GM23338 (cell line): ENCODE measurements at regions not wholly inside any gene's neighbourhood (a gene's known extent, or its start where the extent isn't known, plus 50 kb on each side); places are given as distances from the start of the nearest gene placed in this dataset.
"Not testable (repeated sequence)": the region's sequence is repeated elsewhere in the genome, so short reads cannot be mapped to it uniquely, and the experiment has no call there.

Experiments
- ATAC-seq: fragments of 200-7000 bp; cut with Tn5 transposase; 3 replicates; pipeline ENCODE4 v1.9.1; 2020
- DNase-seq: peaks from one replicate; pipeline ENCODE4 v3.0.0-alpha.2; 2015; ENCODE audit warnings: low spot score
- H2AFZ ChIP-seq: fragments of 200-600 bp; sonication (generic); 2 replicates; pipeline ENCODE4 v1.8.0; 2016; ENCODE audit warnings: antibody characterized with exemption, mild to moderate bottlenecking, moderate library complexity
- H3F3A ChIP-seq: fragments of 200-600 bp; sonication (generic); replicated peaks from 2 replicates; pipeline ENCODE4 v1.8.0; 2017; ENCODE audit warnings: antibody characterized with exemption, mixed run types, low read depth
- H3K27ac ChIP-seq: fragments of 200-600 bp; sonication (generic); 2 replicates; pipeline ENCODE4 v1.6.1; 2016; ENCODE audit warnings: low read depth
- H3K27me3 ChIP-seq: fragments of 200-600 bp; sonication (generic); 2 replicates; pipeline ENCODE4 v1.8.0; 2016; ENCODE audit warnings: mild to moderate bottlenecking, mixed run types, moderate library complexity; ENCODE audit not compliant: insufficient read depth
- H3K36me3 ChIP-seq: fragments of 200-600 bp; sonication (generic); 2 replicates; pipeline ENCODE4 v1.8.0; 2016; ENCODE audit warnings: mild to moderate bottlenecking; ENCODE audit not compliant: insufficient read depth
- H3K4me1 ChIP-seq: fragments of 200-600 bp; sonication (generic); 2 replicates; pipeline ENCODE4 v1.8.0; 2016; ENCODE audit warnings: mild to moderate bottlenecking, moderate library complexity; ENCODE audit not compliant: insufficient read depth
- H3K4me2 ChIP-seq: fragments of 200-600 bp; sonication (generic); 2 replicates; pipeline ENCODE4 v1.7.1; 2017; ENCODE audit warnings: mixed run types
- H3K4me3 ChIP-seq: fragments of 200-600 bp; sonication (generic); 2 replicates; pipeline ENCODE4 v1.6.1; 2016; ENCODE audit warnings: mixed run types
- H3K79me2 ChIP-seq: fragments of 200-600 bp; sonication (generic); replicated peaks from 2 replicates; pipeline ENCODE4 v1.8.0; 2017; ENCODE audit warnings: mild to moderate bottlenecking; ENCODE audit not compliant: insufficient read depth
- H3K9me2 ChIP-seq: fragments of 200-600 bp; sonication (generic); 2 replicates; pipeline ENCODE4 v1.8.0; 2017; ENCODE audit not compliant: insufficient read depth
- H4K20me1 ChIP-seq: fragments of 200-600 bp; sonication (generic); replicated peaks from 2 replicates; pipeline ENCODE4 v1.8.0; 2017; ENCODE audit warnings: mild to moderate bottlenecking; ENCODE audit not compliant: insufficient read depth
- H3K27ac Mint-ChIP-seq: 2 replicates; pipeline ENCODE4 v1.8.0; 2020; ENCODE audit warnings: inconsistent platforms, mild to moderate bottlenecking, moderate library complexity, mixed read lengths
- H3K27me3 Mint-ChIP-seq: 3 replicates; pipeline ENCODE4 v1.8.0; 2022; ENCODE audit warnings: low read depth, mild to moderate bottlenecking, moderate library complexity, mixed read lengths, inconsistent platforms; ENCODE audit not compliant: insufficient read depth, poor library complexity
- H3K36me3 Mint-ChIP-seq: 3 replicates; pipeline ENCODE4 v1.8.0; 2021; ENCODE audit warnings: low read depth, mild to moderate bottlenecking, inconsistent platforms, moderate library complexity, mixed read lengths
- H3K4me1 Mint-ChIP-seq: 3 replicates; pipeline ENCODE4 v1.8.0; 2020; ENCODE audit warnings: mild to moderate bottlenecking, inconsistent platforms, mixed read lengths
- H3K4me3 Mint-ChIP-seq: 3 replicates; pipeline ENCODE4 v1.8.0; 2021; ENCODE audit warnings: moderate library complexity, mild to moderate bottlenecking, inconsistent platforms, mixed read lengths
- H3K9me3 Mint-ChIP-seq: 3 replicates; pipeline ENCODE4 v1.8.0; 2020; ENCODE audit warnings: moderate library complexity, mild to moderate bottlenecking, inconsistent platforms, mixed read lengths
- CREB1 ChIP-seq: fragments of 250-450 bp; sonication (Bioruptor Pico); IDR thresholded peaks from 2 replicates; pipeline ENCODE4 v1.5.0; 2020; ENCODE audit warnings: low read depth, mild to moderate bottlenecking, moderate library complexity
- EZH2 ChIP-seq: fragments of 200-600 bp; sonication (generic); IDR thresholded peaks from one replicate; pipeline ENCODE4 v1.8.0; 2017; ENCODE audit warnings: antibody characterized with exemption, mild to moderate bottlenecking, low read depth; ENCODE audit not compliant: unreplicated experiment
- EZH2phosphoT487 ChIP-seq: fragments of 200-600 bp; sonication (generic); IDR thresholded peaks from one replicate; pipeline ENCODE4 v1.8.1; 2018; ENCODE audit warnings: antibody characterized with exemption; ENCODE audit not compliant: unreplicated experiment
- STAT1 ChIP-seq: IDR thresholded peaks from one replicate; pipeline ENCODE4 v1.6.1; 2016; ENCODE audit warnings: antibody characterized with exemption; ENCODE audit not compliant: unreplicated experiment
- ZNF114 ChIP-seq: fragments of 250-450 bp; sonication (Bioruptor Pico); IDR thresholded peaks from 2 replicates; pipeline ENCODE4 v1.5.0; 2020; ENCODE audit warnings: mild to moderate bottlenecking, moderate library complexity
- ZNF331 ChIP-seq: fragments of 250-450 bp; sonication (Bioruptor Pico); IDR thresholded peaks from 2 replicates; pipeline ENCODE4 v1.5.0; 2020; ENCODE audit warnings: low read depth, mild to moderate bottlenecking, moderate library complexity
- TF ChIP-seq, protein P1 (sequence below): fragments of 250-450 bp; sonication (Bioruptor Pico); IDR thresholded peaks from 2 replicates; pipeline ENCODE4 v1.5.0; 2020; ENCODE audit warnings: mild to moderate bottlenecking, moderate library complexity
- TF ChIP-seq, protein P2 (sequence below): IDR thresholded peaks from 2 replicates; pipeline ENCODE4 v1.6.1; 2016; ENCODE audit warnings: antibody characterized with exemption
- TF ChIP-seq, protein P3 (sequence below): IDR thresholded peaks from one replicate; pipeline ENCODE4 v1.6.1; 2018; ENCODE audit warnings: antibody characterized with exemption; ENCODE audit not compliant: unreplicated experiment

DNA sequence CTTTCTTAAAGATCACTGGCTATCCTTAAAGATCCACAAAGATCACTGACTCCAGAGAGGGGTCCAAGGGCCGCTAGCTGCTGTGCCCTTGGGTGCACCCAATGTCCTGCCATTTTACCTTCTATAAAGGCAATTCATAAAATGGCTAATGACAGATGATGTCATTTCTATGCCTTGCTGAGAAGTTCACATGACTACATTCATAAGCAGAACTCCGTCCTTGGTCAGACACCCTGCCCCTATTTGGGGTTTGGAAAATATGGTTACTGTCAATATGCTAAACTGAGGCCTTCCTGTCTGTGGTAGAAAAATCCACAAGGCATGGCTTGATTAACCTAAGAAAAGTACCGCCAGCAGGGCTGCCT, 60.9 kb upstream of the BMAL1 start (continued):
- TF ChIP-seq, protein P1, sequence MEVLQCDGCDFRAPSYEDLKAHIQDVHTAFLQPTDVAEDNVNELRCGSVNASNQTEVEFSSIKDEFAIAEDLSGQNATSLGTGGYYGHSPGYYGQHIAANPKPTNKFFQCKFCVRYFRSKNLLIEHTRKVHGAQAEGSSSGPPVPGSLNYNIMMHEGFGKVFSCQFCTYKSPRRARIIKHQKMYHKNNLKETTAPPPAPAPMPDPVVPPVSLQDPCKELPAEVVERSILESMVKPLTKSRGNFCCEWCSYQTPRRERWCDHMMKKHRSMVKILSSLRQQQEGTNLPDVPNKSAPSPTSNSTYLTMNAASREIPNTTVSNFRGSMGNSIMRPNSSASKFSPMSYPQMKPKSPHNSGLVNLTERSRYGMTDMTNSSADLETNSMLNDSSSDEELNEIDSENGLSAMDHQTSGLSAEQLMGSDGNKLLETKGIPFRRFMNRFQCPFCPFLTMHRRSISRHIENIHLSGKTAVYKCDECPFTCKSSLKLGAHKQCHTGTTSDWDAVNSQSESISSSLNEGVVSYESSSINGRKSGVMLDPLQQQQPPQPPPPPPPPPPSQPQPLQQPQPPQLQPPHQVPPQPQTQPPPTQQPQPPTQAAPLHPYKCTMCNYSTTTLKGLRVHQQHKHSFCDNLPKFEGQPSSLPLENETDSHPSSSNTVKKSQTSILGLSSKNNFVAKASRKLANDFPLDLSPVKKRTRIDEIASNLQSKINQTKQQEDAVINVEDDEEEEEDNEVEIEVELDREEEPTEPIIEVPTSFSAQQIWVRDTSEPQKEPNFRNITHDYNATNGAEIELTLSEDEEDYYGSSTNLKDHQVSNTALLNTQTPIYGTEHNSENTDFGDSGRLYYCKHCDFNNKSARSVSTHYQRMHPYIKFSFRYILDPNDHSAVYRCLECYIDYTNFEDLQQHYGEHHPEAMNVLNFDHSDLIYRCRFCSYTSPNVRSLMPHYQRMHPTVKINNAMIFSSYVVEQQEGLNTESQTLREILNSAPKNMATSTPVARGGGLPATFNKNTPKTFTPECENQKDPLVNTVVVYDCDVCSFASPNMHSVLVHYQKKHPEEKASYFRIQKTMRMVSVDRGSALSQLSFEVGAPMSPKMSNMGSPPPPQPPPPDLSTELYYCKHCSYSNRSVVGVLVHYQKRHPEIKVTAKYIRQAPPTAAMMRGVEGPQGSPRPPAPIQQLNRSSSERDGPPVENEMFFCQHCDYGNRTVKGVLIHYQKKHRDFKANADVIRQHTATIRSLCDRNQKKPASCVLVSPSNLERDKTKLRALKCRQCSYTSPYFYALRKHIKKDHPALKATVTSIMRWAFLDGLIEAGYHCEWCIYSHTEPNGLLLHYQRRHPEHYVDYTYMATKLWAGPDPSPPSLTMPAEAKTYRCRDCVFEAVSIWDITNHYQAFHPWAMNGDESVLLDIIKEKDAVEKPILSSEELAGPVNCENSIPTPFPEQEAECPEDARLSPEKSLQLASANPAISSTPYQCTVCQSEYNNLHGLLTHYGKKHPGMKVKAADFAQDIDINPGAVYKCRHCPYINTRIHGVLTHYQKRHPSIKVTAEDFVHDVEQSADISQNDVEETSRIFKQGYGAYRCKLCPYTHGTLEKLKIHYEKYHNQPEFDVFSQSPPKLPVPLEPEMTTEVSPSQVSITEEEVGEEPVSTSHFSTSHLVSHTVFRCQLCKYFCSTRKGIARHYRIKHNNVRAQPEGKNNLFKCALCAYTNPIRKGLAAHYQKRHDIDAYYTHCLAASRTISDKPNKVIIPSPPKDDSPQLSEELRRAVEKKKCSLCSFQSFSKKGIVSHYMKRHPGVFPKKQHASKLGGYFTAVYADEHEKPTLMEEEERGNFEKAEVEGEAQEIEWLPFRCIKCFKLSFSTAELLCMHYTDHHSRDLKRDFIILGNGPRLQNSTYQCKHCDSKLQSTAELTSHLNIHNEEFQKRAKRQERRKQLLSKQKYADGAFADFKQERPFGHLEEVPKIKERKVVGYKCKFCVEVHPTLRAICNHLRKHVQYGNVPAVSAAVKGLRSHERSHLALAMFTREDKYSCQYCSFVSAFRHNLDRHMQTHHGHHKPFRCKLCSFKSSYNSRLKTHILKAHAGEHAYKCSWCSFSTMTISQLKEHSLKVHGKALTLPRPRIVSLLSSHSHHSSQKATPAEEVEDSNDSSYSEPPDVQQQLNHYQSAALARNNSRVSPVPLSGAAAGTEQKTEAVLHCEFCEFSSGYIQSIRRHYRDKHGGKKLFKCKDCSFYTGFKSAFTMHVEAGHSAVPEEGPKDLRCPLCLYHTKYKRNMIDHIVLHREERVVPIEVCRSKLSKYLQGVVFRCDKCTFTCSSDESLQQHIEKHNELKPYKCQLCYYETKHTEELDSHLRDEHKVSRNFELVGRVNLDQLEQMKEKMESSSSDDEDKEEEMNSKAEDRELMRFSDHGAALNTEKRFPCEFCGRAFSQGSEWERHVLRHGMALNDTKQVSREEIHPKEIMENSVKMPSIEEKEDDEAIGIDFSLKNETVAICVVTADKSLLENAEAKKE (CRISPR knock-in tag), result no peak
- TF ChIP-seq EZH2 (no peak), EZH2phosphoT487 (no peak), CREB1 (CRISPR knock-in tag) (no peak), STAT1 (no peak), ZNF114 (CRISPR knock-in tag) (no peak), ZNF331 (no peak)
- TF ChIP-seq, protein P2, sequence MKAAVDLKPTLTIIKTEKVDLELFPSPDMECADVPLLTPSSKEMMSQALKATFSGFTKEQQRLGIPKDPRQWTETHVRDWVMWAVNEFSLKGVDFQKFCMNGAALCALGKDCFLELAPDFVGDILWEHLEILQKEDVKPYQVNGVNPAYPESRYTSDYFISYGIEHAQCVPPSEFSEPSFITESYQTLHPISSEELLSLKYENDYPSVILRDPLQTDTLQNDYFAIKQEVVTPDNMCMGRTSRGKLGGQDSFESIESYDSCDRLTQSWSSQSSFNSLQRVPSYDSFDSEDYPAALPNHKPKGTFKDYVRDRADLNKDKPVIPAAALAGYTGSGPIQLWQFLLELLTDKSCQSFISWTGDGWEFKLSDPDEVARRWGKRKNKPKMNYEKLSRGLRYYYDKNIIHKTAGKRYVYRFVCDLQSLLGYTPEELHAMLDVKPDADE, result no peak
- TF ChIP-seq, protein P3, sequence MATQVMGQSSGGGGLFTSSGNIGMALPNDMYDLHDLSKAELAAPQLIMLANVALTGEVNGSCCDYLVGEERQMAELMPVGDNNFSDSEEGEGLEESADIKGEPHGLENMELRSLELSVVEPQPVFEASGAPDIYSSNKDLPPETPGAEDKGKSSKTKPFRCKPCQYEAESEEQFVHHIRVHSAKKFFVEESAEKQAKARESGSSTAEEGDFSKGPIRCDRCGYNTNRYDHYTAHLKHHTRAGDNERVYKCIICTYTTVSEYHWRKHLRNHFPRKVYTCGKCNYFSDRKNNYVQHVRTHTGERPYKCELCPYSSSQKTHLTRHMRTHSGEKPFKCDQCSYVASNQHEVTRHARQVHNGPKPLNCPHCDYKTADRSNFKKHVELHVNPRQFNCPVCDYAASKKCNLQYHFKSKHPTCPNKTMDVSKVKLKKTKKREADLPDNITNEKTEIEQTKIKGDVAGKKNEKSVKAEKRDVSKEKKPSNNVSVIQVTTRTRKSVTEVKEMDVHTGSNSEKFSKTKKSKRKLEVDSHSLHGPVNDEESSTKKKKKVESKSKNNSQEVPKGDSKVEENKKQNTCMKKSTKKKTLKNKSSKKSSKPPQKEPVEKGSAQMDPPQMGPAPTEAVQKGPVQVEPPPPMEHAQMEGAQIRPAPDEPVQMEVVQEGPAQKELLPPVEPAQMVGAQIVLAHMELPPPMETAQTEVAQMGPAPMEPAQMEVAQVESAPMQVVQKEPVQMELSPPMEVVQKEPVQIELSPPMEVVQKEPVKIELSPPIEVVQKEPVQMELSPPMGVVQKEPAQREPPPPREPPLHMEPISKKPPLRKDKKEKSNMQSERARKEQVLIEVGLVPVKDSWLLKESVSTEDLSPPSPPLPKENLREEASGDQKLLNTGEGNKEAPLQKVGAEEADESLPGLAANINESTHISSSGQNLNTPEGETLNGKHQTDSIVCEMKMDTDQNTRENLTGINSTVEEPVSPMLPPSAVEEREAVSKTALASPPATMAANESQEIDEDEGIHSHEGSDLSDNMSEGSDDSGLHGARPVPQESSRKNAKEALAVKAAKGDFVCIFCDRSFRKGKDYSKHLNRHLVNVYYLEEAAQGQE, result no peak

DNA sequence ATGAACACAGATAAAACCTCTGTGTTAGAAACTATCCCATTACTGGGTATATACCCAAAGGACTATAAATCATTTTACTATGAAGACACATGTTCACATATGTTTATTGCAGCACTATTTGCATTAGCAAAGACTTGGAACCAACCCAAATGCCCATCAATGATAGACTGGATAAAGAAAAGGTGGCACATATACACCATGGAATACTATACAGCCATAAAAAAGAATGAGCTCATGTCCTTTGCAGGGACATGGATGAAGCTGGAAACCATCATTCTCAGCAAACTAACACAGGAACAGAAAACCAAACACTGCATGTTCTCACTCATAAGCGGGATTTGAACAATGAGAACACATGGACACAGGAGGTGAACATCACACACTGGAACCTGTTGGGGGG, 58.9 kb upstream of the BMAL1 start:
- not testable (repeated sequence) for H3K36me3 Mint-ChIP-seq, H3K36me3 ChIP-seq, DNase-seq, H3K27ac ChIP-seq, H3K4me3 Mint-ChIP-seq, ATAC-seq, H2AFZ ChIP-seq, H3K4me3 ChIP-seq, H3K9me2 ChIP-seq, H3K79me2 ChIP-seq, H3K27ac Mint-ChIP-seq, H3K27me3 Mint-ChIP-seq, H3F3A ChIP-seq, H3K4me1 ChIP-seq, H3K27me3 ChIP-seq, H3K4me2 ChIP-seq, H3K9me3 Mint-ChIP-seq, H4K20me1 ChIP-seq
- peaks cover 11% of the 10 kb centered on the region for H3K4me1 Mint-ChIP-seq
